Kasumi-1 (cell line): ENCODE measurements at regions not wholly inside any gene's neighbourhood (a gene's known extent, or its start where the extent isn't known, plus 50 kb on each side); places are given as distances from the start of the nearest gene placed in this dataset.

Source experiments
- DNase-seq, 2 experiments: peaks; one replicate each; lab custom pipeline; 2025; lab: John Stamatoyannopoulos, UW

DNA sequence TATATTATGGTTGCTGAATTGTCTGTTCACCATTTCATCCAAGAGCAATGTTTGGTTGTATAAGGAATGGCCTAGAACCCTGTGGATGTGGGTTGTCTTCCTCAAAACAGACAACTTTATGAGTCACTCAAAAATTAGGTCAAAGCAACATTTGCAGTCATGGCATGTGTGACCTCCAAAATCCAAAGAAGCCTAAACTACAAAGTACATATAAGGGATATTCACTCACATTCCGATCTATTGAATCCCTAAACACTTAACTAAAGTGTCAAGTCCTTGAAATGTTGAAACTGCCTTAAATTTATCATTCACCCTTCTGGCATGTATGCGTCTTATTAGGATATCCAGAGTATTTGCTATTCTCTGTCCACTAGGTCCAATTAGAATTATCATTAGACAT is 491.5 kb downstream of the NUF2 start:
- no peak for DNase-seq

DNA sequence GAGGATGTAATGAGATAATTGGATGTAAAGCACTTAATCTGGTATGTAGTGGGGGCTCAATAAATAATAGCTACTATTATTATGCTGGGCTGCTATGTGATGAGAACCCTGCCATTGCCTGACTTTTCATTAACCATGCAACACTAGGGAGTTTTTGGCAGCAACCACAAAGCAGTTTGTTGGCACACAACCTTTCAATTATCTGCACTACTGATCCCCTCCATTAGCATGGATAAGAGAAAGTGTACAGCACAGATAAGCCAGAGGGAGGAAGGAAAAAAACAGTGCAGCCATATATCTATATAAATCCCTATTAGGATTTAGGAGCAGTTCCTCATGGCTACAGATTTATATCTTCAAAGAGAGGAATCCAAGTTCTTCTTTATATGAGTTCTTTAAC is 498.5 kb downstream of the NUF2 start:
- no peak for DNase-seq

DNA sequence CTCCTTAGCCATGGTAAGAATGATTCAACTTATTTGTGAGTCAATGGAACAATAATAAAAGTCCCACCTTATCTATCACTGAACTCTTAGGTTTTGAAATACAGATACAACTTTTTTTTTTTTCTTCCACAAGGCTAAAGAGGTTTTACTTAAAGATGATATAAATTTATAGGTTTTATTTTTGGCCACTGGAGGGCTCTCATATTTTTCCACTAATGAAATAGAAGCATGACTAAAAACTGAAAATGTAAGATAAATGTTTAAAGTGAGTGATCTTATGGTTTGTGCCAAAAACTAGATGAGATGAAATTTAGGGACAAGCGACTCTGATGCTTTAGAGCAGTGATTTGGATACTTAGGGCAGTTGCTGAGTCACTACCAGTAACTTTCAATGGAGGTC is 499.0 kb downstream of the NUF2 start:
- DNase-seq = peak in 1 of 2 experiments; percentile 0

DNA sequence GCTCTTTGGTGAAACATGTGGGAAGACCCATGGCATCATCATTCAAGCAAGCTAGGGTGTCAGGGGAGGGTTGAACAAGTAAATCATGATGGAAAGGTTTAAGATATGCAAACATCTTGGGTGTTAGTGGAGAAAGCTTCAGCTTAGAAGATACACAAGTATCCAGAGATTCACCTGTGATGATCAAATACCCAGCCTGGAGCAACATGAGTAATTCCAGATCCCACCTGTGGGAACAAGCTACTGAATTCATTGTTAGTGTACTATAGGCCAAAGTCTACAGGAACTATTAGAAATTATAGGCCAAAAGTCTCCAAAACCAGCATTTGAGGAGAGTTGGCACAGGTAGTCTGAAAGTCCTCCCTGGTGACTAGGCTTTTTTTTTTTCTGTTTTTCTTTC is 499.9 kb downstream of the NUF2 start:
- no peak for DNase-seq

DNA sequence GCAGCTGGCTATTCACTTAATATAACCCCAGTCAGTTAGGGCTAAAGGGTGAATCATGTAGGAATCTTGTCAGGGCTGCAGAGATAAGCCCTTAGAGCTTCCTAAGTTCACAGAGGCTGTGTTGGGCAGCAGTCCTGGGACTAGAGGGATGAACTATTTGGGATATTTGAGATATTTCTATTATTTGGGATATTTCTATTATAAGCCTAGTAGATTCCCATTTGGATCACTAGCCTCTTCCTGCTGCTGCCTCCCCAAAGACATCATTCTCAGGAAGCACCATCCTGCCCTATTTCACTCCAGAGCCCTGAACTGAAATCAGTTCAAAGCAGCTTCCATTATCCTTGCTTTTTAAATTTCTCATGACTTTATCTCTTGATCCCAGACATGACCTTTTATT is 501.3 kb downstream of the NUF2 start:
- no peak for DNase-seq

DNA sequence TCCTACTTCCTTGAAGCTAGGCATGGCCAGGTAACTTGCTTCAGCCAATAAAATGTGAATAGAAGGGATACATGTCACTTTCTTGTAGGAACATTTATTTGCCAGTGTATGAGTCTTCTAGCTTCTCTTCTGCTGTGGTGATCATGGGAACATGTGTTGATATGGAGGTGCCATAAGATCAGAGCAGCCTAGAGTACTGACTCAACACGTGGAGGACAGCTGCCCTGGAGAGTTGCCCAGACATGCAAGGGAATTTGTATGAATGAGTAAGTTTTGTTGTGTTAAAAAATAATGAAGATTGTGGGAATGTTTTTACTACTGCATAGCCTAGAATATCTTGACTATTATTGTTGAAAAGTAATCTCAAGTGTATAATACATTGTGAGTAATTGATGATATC is 502.3 kb downstream of the NUF2 start:
- no peak for DNase-seq

DNA sequence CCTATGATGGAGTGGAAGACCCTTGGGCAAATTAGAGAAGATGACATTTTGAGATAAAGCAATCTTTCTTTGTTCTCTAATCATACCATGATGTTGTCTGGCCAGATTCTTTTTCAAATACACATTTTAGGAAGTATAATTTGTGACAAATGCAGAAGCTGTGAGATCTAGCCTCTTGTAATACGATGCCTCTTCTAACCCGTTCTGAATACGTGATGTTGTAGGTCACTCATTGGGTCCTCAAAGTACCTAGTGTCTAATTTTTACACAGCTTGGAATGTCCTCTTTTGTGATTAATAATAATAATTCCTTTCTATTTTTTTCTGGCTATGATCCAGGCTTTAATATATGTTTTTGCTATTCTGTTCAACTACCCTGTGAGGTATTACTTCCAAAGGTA is 502.7 kb downstream of the NUF2 start:
- no peak for DNase-seq

DNA sequence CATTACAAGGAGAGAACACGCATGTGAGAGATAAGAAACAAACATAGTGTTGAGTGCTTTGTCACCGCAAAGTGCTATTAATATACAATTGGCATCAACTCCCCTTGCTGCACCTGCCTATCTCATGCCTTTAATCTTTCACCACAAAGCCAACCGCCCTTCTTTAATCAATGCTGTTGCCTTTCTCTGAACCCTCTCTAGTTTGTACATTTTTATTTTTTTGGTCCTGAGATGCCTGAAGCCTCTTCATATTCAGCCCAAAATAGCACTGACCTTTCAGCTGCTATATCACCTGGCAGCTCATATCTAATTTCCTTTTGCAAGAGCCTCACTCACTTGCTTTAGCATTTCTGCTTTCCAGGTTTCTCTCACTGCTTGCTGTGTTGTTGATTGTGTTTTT is 504.7 kb downstream of the NUF2 start:
- no peak for DNase-seq

DNA sequence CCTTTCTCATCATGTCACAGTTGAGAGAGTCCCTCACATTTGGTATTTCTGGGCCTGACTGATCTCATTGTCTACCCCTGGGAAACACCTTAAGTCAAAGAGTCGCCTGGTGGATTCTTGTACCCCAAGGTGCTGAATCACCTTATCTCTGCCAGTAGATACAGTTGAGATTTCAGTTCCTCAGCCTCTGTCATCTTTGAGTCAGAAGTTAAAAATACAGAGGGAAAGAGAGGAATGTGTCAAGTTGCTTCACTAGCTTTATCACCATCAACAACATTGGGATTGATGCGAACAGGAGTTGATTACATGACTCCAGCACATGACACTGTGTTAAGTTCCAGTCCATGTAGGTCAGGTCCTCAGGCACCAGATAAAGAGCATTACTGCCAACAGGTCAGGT is 513.0 kb downstream of the NUF2 start:
- no peak for DNase-seq

DNA sequence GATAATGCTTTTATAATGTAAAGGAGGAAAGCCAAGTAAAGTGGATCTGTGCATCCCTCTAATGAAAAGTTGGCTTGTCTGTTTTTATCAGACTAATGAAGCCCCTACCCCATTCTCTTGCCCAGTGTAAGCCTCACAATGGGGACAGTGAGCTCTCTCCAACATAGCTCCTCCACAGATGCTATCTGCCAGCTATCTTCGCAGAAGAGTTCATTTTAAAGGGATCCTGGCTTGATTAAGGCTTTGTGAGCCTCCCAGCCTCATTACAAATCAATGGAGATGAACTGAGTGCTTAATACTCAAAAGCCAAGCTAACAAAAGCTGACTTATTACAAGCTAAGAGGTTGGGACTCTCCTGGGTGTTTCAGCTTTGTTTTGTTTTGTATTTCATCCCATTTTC is 514.7 kb downstream of the NUF2 start:
- DNase-seq = no peak

DNA sequence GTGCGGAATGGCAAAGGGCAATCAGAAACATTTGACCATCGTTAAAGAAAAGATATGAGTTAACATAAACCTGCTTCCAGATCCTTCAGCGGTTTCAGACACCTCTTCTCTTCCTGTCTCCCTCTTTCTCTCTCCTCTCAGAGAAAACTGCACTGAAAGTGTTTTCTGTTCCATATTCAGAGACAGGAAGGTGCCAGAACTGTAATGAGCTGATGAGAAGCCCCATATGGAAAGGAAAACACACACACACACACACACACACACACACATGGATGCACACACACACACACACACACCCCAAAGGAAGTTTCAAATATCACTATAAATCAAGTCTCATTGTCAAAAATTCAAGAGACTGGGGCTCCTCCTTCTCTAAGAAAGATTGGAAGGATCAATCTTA is 515.5 kb downstream of the NUF2 start:
- no peak for DNase-seq

DNA sequence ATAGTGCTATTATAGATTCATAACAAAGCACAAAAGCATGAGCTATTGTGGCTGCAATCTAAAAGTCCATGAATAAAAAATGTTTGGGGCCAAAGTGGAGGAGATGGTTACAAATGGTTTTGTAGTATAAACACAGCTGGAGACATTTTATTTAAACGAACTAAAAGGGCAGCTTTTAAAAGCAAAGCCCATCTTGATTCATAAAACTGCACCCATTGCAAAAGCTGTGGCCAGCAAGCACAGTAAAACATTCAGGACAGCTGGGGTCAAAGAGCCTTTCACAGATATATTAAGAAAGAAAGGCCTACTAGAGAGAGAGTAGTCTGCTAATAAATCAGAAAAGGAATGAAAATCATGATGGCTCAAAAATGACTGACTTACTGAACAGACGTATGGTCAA is 520.8 kb downstream of the NUF2 start:
- DNase-seq = no peak

DNA sequence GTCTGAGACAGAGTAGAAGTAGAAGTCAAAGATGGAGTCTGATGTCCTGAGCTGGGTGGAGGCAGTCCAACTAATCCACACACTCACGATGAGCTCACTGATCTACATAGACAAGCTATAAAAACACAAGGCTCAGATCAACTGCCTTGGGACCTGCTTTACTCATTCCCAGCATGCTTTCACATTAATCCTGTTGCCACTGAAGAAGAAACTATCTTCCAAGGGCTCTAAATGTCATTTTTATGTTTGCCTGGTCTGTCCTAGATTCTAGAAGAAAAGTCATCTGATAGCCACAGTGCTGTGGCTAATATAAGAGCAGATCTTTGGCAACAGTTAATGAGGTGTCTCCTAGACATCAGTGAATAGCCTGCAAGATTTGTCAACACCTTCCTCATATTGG is 522.7 kb downstream of the NUF2 start:
- DNase-seq = no peak

DNA sequence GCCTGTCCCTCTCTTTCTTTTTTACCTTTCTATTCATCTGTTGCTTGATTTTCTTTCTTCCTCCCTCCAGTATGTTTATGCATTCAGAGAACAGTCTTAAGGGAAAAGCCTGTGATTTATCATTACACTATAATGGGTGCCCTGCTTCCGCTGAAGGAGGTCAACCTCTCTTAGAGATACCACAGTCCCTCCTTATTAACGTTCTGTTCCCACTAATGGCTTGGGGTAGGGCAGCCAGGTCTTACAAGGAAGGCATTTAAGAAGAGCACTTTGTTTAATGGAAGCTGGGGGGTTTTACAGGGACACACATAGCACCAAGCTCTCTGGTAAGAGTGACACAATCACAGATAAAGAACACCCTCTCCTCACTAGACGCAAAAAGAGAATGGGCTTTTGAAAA is 523.5 kb downstream of the NUF2 start:
- no peak for DNase-seq

DNA sequence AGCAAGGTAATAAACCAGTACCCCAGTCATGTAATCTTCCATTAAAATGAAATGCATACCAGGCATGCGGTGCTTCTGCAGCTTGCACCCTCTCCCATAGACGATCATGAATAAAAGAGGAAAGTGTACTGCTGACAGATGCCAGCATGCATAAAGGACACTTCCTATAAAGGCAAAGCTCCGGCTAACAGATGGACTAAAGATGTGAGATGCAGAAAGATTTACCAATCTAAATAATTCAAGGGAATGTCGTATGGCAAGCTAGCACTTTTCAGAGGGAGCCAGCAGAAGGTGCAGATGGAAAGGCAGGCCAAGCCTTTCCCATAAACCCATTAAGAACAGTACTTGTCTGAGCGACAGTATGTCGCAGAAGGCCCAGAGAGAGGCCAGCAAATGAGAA is 542.0 kb downstream of the NUF2 start:
- no peak for DNase-seq

DNA sequence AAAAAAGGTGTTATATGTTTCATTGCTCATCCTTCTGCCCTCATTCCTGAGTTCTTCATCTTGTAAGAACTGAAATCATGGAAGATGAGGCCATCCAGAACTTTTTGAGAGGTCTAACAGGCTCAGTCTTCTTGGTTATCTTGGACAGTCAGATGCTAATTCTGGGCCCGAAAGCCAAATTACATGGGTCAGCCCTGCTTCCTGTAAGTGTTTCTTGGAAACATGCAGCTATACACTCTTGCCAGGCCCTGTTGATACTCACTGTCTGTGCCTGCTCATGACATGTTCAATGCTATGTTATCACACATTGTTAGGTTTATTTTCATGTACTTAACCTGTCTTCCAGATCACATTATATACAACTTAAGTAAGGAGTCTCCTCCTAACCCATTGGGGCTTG is 542.5 kb downstream of the NUF2 start:
- DNase-seq = no peak

DNA sequence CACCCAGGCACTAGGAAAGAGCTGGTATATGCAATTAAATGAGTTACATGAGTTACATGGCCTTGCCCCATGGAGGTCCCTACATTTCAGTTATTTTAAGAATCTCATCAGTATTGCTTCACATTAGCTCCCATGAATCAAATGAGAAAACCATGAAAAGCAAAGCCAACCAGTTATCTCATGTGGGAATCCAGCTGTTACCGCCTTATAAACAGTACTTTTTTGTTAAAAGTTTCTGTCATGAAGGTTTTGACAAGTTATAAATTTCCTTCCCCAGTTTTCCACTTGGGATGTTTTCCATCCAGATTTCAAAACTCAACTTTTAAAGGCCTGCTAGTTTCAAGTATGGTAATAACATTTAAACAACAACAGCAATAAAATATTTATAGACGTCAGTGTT is 544.8 kb downstream of the NUF2 start:
- DNase-seq = no peak

DNA sequence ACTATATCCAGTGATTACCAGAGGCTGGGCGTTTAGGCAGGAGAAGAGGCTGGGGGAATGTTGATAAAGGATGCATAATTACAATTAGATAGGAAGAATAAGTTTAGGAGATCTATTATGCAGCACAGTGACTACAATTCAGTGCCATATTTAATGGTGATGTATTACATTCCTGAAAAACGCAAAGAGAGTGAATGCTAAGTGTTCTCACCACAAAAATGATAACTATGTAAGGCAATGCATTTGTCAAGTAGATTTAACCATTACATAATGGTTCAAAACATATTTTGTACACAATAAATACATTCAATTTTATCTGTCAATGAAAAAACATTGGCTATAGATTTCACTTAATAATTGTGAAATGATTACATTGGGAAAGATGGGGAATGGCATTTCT is 548.9 kb downstream of the NUF2 start:
- no peak for DNase-seq

DNA sequence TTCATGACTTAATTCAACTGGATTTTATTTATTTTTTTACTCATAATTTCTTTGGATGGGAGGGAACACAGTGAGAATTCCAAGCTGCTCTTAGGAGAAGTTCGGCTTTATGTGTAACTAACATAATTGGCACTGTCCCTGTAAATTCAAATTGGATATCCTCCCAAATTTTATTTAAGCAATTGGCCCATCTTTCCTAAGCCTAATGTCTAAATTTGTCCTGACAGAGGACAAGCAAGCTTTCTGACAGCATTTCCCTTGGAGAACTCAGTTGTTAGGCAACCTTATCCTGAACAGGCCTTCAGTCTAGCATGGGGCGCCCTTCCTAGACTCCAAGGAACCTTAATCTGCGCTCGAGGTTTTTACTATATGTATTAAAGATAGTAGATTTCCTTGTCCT is 550.3 kb downstream of the NUF2 start:
- no peak for DNase-seq

DNA sequence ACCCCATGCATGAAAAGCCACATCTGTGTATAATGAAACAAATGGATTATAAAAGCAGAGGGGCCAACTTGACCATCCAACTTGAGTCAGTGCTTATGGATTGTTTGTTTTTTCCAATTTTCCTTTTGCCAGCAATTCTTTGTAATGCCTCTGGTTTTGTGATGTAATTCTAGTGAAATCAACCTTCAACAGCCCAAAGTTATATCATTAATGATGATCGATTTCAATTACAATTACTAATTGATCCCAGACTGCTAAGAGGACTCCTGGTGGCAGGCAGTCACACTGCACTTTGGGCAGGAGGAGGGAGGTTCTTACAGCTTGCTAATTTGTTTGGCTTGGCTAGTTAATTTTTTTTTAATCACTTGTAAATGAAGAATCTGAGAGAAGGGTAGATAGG is 552.3 kb downstream of the NUF2 start:
- no peak for DNase-seq

DNA sequence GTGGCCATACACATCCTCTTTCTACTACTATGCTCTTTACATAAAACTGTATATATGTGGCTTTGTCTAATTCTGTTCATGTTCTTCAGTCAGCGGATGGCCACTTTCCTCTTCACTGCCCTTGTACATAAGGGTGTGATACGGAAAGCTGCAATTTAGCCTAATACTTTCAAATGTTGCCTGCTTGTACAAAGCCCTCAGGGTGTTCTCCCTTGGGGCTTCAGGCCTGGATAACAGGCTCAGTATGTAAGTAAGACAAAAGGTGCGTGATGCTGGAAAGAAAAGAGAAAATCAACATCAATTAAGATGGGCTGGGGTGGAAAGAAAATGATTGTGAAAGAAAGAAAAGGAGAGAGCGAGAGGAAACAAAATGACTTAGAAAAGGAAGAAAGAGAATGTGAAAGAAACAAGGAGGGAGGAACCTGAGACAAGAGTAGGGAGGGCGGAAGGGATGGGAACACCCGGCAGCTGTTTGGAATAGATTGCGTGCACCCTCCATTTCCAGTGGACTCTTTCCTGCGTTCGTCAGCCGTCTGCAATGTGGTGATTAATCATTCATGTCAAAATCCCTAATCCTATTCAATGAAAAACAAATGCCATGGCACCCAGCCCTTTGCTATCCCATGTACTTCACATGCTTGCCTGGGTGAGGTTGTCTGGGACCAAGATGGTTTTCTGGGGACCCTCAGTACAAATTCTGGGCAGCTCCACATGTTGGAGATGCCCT is 553.6 kb downstream of the NUF2 start:
- no peak for DNase-seq

DNA sequence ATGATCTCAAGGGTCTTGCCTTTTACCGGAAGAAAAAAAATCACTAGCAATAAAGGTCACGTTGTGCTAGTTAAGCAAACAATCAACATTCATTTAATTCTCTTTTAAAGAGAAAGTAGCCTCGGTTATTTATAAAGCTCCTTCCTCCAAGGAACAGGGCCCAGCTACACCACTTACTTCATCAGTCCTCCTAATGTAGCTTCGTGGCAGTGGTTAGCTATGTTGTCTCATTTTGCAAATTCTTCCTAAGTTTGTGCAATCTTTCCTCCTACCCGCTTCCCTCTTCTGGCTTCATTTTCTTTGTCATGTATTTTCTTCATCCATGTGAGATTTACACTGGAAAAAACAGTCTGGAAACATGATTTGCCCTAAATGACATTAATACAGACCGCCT is 554.2 kb downstream of the NUF2 start:
- DNase-seq = no peak

DNA sequence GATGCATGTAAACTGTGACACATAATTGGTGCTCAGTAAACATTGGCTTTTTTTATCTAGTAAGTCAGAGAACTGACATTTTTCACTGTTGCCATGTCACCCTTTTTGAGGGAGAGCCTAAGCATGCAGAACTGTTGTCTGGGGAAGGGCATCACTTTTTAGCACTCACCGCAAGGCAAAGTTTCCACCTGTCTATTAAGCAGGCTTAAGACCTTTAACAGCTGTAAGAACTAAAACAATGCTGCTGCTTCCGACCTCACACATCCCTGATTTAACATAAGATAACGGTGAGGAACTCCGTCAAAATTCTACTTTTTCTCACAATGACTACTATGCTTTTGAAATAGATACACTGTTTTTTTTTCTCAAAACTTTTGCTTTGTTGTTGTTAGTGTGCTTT is 554.8 kb downstream of the NUF2 start:
- DNase-seq = no peak

DNA sequence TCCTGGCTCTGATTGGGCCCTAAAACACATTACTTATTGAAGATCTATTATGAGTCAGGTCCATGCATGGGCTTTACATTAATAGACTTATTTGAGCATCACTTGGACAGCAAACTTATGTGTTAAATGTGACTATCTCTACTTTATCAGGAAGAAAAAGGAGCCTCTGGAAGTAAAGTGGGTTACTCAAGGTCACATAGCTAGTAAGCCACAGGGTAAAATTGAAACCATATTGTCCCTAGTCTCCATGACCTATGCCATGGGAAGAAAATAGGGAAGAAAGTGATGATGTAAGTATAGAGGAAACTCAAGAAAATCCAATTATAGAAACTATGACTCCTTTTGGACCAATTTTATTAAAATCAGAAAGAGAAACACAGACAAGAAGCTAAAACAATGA is 555.3 kb downstream of the NUF2 start:
- no peak for DNase-seq

DNA sequence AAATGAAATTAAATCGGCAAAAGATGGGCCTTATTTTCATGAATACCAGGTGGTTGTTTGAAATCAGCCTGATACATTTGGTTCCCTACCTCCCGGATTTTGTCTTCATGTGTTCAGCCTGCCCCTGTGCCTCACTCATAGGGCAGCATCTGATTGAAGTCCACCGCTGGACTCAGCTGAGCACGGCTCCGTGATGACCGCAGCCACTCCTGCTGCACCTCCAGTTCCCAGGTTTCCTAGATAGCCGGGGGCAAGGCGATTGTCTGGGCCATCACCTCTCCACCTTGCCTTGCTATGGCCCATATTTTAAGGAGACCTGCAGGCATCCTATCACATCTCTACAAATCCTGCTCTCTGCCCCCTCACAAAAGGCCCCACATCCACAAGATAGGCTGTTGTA is 563.8 kb downstream of the NUF2 start:
- DNase-seq = no peak
